ENCODE measurements at regions not wholly inside any gene's neighbourhood (a gene's known extent, or its start where the extent isn't known, plus 50 kb on each side); places are given as distances from the start of the nearest gene placed in this dataset.

GRCh38 chr14:58697930-58698642 lies 60.3 kb downstream of the DACT1 start:
- DNase-seq, result no peak

DNA sequence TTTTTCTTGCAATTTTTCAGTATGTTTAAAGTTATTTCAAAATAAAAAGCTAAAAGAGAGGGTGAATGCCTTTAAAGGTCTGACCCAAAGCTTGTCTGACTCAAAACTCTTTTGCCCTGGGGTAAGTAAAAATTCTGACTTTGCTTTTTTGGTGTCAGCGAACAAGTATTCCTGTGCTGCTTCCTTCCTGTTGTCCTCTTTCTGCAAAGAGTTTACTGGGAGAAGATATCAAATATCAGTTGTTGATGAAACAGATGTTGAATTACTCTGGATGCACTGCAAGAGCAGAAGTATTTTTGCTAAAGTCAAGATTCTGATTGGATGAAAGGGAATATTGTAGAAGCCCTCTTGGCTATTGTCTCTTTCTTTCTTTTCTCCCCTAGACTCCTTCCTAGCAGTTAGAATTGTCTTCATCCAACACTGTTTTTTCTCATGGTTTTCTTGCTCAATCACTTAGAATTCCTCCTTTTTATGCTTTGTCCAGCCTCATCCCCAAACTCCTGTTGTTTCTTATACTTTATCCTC lies 62.0 kb downstream of the DACT1 start:
- no peak for DNase-seq

DNA sequence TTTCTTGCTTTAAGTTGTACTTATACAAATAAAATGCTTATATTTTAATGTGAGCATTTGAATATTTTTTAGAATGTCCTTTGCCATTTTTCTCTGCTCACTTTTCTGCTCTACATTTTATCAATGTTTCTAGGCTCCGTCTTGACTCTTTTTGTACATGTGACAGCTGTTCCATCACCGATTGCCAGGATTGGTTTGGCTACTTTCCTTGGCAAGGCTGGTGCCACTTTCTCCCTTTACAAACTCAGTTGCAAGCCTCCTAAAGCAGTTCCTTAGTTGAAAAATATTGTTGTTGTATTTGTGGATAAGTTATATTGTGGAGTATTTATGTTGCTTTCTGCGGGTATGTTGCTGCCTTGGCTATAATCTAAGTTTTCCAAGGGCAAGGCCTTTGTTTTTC lies 63.4 kb downstream of the DACT1 start:
- no peak for DNase-seq

DNA sequence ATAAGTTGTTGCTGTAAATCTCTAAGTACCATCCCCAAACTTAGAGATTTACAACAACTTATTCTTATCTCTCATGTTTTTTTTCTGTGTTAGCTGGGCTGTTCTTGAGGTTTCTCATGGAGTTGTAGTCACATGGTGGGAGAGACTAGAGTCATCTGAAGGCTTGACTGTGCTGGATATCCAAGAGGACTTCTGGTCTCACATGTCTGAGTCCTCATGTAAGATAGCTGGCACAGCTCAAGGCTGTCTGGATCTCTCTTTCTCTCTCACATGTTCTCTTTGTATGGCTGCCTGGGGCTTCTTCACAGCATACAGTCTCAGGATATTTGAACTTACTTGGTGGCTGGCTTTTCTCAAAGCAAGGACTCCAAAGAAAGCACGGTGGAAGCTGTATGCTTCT lies 63.8 kb downstream of the DACT1 start:
- DNase-seq, result no peak

DNA sequence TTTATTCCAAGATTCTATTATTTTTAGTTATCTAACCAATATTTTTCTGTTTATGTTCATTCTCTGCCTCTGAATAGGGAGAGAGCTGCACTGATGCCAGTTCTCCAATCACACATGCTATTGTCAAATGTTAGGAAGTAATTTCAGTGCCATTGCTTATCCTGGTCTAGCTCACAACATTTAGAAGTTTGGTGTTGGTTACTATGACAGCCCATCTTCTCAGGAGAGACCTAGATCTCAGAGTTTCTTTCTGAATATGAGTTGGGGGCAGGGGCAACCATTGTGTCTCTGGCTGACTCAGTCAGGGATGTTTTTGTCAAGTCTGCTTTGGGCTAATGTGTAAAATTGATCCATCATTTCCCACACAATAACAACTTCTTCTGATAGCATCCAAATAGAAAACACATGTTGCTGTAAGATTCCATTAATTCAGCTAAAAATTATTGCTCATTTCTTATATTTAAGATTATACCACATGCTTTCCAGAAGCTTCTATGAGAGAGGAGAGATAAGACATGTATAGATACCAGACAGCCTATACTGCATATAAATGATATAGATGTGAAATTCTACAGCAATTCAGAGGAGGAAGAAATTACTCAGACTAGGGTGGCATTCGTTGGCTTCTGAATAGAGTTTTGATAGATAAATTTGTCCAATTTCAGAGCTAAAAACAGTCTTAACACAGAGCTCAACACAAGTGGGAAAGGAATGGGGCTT lies 64.8 kb downstream of the DACT1 start:
- DNase-seq, result no peak

- DNase-seq, result no peak
Measured at GRCh38 chr14:58703161-58703506, 65.4 kb downstream of the DACT1 start.

DNA sequence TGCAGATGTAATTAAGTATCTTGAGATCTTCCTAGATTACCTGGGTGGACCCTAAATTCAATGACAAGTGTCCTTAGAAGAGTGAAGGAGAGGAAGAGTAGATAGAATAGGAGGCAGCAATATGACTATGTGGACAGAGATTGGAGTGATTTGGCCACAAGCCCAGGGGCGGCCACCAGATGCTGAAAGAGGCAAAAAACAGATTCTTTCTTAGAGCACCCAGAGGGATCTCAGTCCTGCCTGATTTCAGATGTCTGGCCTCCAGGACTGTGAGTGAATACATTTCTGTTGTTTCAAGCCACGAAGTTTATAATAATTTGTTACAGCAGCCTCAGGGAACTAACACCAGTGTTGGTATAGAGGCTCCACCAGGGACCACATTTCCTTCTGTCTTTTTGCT lies 67.3 kb downstream of the DACT1 start:
- DNase-seq, result no peak

DNA sequence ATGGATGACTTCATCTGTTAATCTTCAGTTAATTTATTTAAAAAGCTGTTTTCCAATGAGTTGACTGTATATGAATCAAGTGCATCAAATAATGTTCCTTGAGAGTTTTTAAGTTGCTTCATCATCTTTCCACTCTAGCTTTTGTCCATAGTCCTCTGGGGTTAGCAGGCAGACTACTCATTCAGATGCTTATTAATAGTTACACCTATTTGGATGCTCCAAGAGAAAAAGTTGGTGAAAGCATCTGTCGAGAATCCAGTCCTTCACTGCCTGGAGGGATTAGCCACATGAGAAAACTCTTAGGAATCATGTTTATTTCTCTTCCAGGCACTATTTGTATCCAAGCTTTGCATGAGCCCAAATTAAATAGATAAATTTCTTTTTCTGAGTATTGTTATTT lies 70.2 kb downstream of the DACT1 start:
- DNase-seq, result no peak

GRCh38 chr14:58709949-58710348 lies 72.2 kb downstream of the DACT1 start:
- DNase-seq, result no peak

GRCh38 chr14:58711382-58711781 lies 73.6 kb downstream of the DACT1 start:
- no peak for DNase-seq

DNA sequence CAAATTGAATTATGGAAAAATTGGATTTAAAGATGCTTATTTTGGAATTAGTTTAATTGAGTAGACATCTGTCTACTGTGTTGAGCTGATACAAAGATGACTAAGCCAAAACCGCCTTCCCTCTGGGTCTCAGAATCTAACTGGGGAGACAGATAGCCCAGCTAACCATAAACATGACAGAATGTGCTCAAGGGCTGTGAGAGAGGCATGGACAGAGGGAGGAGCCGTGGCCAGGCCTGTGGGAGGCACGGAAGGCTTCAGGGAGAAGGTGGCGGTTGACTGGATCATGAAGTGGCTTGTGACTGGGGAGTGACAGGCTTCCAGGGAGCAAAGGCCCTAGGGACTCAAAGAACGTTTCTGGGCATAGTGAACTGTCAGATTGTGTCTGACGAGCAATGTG lies 74.6 kb downstream of the DACT1 start:
- no peak for DNase-seq

GRCh38 chr14:58713677-58714076 lies 75.9 kb downstream of the DACT1 start:
- no peak for DNase-seq

GRCh38 chr14:58716706-58717105 lies 78.9 kb downstream of the DACT1 start:
- no peak for DNase-seq

DNA sequence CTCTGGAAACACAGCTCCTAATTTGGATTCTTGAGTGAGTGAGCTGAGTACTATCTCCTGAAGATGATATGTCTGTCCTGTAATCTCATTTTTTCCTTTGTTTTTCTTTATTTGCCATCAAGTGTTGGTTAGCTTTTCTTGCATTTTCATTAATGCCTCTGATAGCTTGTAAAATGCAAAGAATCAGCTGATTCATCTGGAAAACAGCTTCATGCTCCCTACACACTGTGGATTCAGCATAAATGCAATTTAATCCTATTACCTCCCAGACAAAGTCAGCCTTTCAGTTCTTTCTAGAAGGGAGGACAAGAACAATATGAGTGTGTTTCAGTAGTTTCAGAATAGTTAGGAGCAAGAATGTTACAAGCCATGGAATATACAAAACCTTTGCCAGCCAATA lies 79.4 kb downstream of the DACT1 start:
- DNase-seq, result no peak

- DNase-seq, result no peak
Measured at GRCh38 chr14:58717813-58718212, 80.1 kb downstream of the DACT1 start.

GRCh38 chr14:58718226-58719205 lies 80.8 kb downstream of the DACT1 start:
- no peak for DNase-seq

DNA sequence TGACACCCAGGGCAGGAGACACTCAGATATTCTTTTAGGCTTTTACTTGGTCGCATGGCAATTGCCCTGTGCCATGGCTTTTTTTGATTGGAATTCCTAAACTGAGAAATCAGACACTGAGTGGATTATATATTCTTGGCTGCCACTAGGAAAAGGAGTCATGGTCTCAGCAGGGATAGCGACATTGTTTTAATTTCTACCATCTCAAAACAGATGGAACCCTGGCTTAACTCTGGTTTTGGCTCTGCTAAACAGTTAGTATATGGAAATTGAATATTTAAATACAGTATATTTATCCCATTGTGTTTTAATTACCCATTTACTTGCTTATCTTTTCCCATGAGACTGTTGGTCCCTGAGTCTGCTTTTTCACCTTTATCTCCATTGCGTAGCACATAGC lies 84.0 kb downstream of the DACT1 start:
- no peak for DNase-seq

DNA sequence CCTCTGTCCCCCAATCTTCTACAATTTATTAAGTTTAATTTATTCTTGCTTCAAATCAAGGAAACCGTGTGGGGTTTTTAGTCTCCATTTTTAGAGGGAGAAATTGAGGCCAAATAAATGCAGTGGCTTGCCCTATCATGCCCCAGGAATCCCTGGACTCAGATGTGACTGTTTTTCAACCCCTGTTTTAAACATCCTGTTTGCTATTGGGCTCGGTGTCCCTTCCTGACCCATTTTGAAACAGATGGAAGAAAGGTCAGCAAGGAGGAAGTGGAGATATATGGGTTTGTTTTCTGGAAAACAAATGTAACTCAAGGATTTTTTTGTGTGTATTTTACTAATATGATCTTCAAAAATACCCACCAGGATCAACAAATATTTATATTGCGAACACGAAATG lies 84.7 kb downstream of the DACT1 start:
- no peak for DNase-seq

- DNase-seq, result no peak
Measured at GRCh38 chr14:58724206-58724605, 86.4 kb downstream of the DACT1 start.

- no peak for DNase-seq
Measured at GRCh38 chr14:58724702-58725101, 86.9 kb downstream of the DACT1 start.

- DNase-seq, result no peak
Measured at GRCh38 chr14:58725226-58725625, 87.5 kb downstream of the DACT1 start.

- DNase-seq, result no peak
Measured at GRCh38 chr14:58725871-58726270, 88.1 kb downstream of the DACT1 start.

DNA sequence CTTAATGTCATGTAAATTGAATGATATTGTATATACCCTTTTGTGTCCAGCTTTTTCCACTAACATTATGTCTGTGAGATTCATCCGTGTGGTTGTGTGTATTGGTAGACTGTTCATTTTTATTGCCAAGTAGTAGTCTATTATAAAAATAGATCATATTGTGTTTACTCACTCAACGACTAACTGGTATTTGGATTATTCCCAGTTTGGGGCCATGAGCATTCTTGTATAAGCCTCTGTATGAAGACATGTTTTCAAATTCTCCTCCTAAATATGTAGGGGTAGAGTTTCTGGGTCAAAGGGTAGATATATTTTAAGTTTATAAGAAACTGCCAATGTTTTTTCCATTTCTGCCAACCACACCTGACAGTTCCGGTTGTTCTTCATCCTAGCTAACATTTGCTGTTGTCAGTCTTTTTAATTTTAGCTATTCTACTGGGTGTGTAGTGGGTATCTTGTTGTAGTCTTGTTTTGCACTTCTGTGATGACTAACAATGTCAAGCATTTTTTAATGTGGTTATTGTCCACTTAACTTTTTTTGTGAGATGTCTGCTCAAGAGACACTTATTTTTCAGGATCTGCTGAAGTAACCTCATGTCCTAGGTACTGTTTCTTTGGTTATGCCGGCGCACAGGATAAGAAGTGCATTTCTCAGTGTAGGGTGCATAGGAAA lies 93.2 kb downstream of the DACT1 start:
- DNase-seq, result no peak
